GM12878 (cell line): ENCODE measurements at regions not wholly inside any gene's neighbourhood (a gene's known extent, or its start where the extent isn't known, plus 50 kb on each side); places are given as distances from the start of the nearest gene placed in this dataset.
"Not testable (repeated sequence)": the region's sequence is repeated elsewhere in the genome, so short reads cannot be mapped to it uniquely, and the experiment has no call there.

Source experiments
- ATAC-seq: fragments of 200-7000 bp; cut with Tn5 transposase; 3 replicates; pipeline ENCODE4 v1.9.1; 2020; ENCODE audit warnings: mild to moderate bottlenecking, moderate library complexity
- BruUV-seq: library from RNA; stranded (reverse); fragments of 400-500 nt; replicated peaks from 2 replicates; lab custom pipeline; 2021; lab: Mats Ljungman, UMichigan
- CTCF ChIA-PET: fragments of 300-600 bp; sonication (Branson Sonifier 250); formaldehyde crosslinking; extraction: SDS; loops from one replicate; lab custom pipeline; 2021; ENCODE audit warnings: inconsistent platforms; lab: Yijun Ruan, JAX
- POLR2A ChIA-PET: fragments of 350-600 bp; formaldehyde crosslinking; extraction: SDS; loops from one replicate; lab custom pipeline; 2021; ENCODE audit warnings: inconsistent platforms; lab: Charles Lee
- RAD21 ChIA-PET: fragments of 300-600 bp; sonication (Branson Sonifier 250); formaldehyde crosslinking; loops from one replicate; lab custom pipeline; 2023; ENCODE audit warnings: antibody characterized with exemption; ENCODE audit not compliant: unreplicated experiment; lab: Charles Lee
- SMC1A ChIA-PET: fragments of 300-600 bp; sonication (Branson Sonifier 250); formaldehyde crosslinking; loops from one replicate; lab custom pipeline; 2023; ENCODE audit not compliant: unreplicated experiment, uncharacterized antibody; lab: Charles Lee
- DNase-seq: peaks from one replicate; pipeline ENCODE4 v3.0.0-alpha.2; 2011; ENCODE audit warnings: low read depth, low spot score
- FAIRE-seq: peaks from 3 replicates; lab custom pipeline; 2011; peaks lifted over from hg19 to GRCh38; lab: Jason Lieb, UNC
- H2AFZ ChIP-seq: 2 replicates; pipeline ENCODE4 v1.6.0; 2011; ENCODE audit warnings: low read depth, low read length, control low read depth; ENCODE audit not compliant: control insufficient read depth
- H3K27ac ChIP-seq: 2 replicates; pipeline ENCODE4 v1.5.1; 2011; ENCODE audit warnings: control low read depth; ENCODE audit not compliant: control insufficient read depth, insufficient read depth
- H3K27me3 ChIP-seq, 2 experiments: replicated peaks in 1 of 2; 2 replicates each; pipeline versions ENCODE4 v1.6.0 to v1.6.1; 2011; ENCODE audit warnings: low read length in 1 of 2; ENCODE audit not compliant: control insufficient read depth in 2 of 2, insufficient read depth in 2 of 2
- H3K36me3 ChIP-seq, 2 experiments: 2 replicates each; pipeline ENCODE4 v1.5.1; 2011; ENCODE audit warnings: low read length in 1 of 2; ENCODE audit not compliant: control insufficient read depth in 2 of 2, insufficient read depth in 2 of 2
- H3K4me1 ChIP-seq: 2 replicates; pipeline ENCODE4 v1.6.1; 2011; ENCODE audit warnings: mild to moderate bottlenecking, low read length, moderate library complexity, mixed read lengths; ENCODE audit not compliant: control insufficient read depth, insufficient read depth
- H3K4me2 ChIP-seq: 2 replicates; pipeline ENCODE4 v1.6.0; 2011; ENCODE audit warnings: control low read depth; ENCODE audit not compliant: control insufficient read depth, insufficient read depth
- H3K4me3 ChIP-seq: fragments of 200-600 bp; sonication (generic); 2 replicates; pipeline ENCODE4 v1.5.1; 2016
- H3K79me2 ChIP-seq: 2 replicates; pipeline ENCODE4 v1.6.0; 2011; ENCODE audit warnings: low read length; ENCODE audit not compliant: control insufficient read depth, insufficient read depth
- H3K9ac ChIP-seq: 2 replicates; pipeline ENCODE4 v1.8.0; 2011; ENCODE audit warnings: low read length, control low read depth, mixed read lengths; ENCODE audit not compliant: control insufficient read depth, insufficient read depth
- H3K9me3 ChIP-seq: replicated peaks from 3 replicates; pipeline ENCODE4 v1.5.1; 2011; ENCODE audit warnings: mild to moderate bottlenecking, low read length; ENCODE audit not compliant: control insufficient read depth, insufficient read depth
- H4K20me1 ChIP-seq: 2 replicates; pipeline ENCODE4 v1.6.0; 2011; ENCODE audit not compliant: control insufficient read depth, insufficient read depth
- BACH1 ChIP-seq: fragments of 450-650 bp; IDR thresholded peaks from 2 replicates; pipeline ENCODE4 v1.6.1; 2017; ENCODE audit warnings: mild to moderate bottlenecking, borderline replicate concordance
- FOXK2 ChIP-seq: fragments of 450-650 bp; IDR thresholded peaks from 2 replicates; pipeline ENCODE4 v1.6.1; 2017; ENCODE audit warnings: mild to moderate bottlenecking, moderate library complexity
- HDAC6 ChIP-seq: fragments of 200-600 bp; sonication (generic); IDR thresholded peaks from one replicate; pipeline ENCODE4 v1.8.0; 2017; ENCODE audit warnings: antibody characterized with exemption; ENCODE audit not compliant: unreplicated experiment
- MEF2B ChIP-seq: fragments of 450-650 bp; IDR thresholded peaks from 2 replicates; pipeline ENCODE4 v1.6.1; 2018; ENCODE audit warnings: mild to moderate bottlenecking, moderate library complexity; ENCODE audit not compliant: partially characterized antibody, poor library complexity, severe bottlenecking
- NFYB ChIP-seq: IDR thresholded peaks from 2 replicates; pipeline ENCODE4 v1.6.1; 2011; ENCODE audit warnings: low read depth, mild to moderate bottlenecking, low read length, improper control_type of control experiment, moderate library complexity; ENCODE audit not compliant: insufficient read depth
- SMC3 ChIP-seq: IDR thresholded peaks from 2 replicates; pipeline ENCODE4 v1.6.1; 2011; ENCODE audit warnings: low read length, improper control_type of control experiment, borderline replicate concordance
- SUZ12 ChIP-seq: fragments of 200-600 bp; sonication (generic); IDR thresholded peaks from one replicate; pipeline ENCODE4 v1.6.1; 2018; ENCODE audit warnings: antibody characterized with exemption, mild to moderate bottlenecking; ENCODE audit not compliant: unreplicated experiment
- TAF1 ChIP-seq: IDR thresholded peaks from 2 replicates; pipeline ENCODE4 v1.6.1; 2011; ENCODE audit warnings: mild to moderate bottlenecking, low read depth, low read length, borderline replicate concordance
- TBL1XR1 ChIP-seq: IDR thresholded peaks from 2 replicates; pipeline ENCODE4 v1.6.1; 2012; ENCODE audit warnings: low read depth, low read length, improper control_type of control experiment
- TCF12 ChIP-seq: IDR thresholded peaks from 2 replicates; pipeline ENCODE4 v1.6.1; 2011; ENCODE audit warnings: low read depth, mild to moderate bottlenecking, low read length
- ZNF217 ChIP-seq: fragments of 450-650 bp; IDR thresholded peaks from 2 replicates; pipeline ENCODE4 v1.6.1; 2017; ENCODE audit warnings: antibody characterized with exemption, mild to moderate bottlenecking
- WGBS: methylation state at CpG from one replicate; pipeline ENCODE4 v1.1.6; 2016; ENCODE audit warnings: low lambda C conversion rate; ENCODE audit not compliant: insufficient replicate concordance, insufficient coverage; ENCODE audit errors: missing lambda C conversion rate; 5-methylcytosine and 5-hydroxymethylcytosine counted together
- in situ Hi-C: fragments of 300-500 bp; cut with MboI; formaldehyde crosslinking; loops from 9 replicates; pipeline ENCODE4 v1.14.3; 2018; ENCODE audit warnings: mixed read lengths
- intact Hi-C: fragments of 100-400 bp; cut with micrococcal nuclease; formaldehyde crosslinking; loops from one replicate; pipeline ENCODE4 v1.14.2; 2022; ENCODE audit not compliant: unreplicated experiment
- TF ChIP-seq, protein P1 (sequence below): fragments of 150-350 bp; IDR thresholded peaks from 2 replicates; pipeline ENCODE4 v1.6.1; 2014; ENCODE audit warnings: mild to moderate bottlenecking, low read depth, low read length

DNA sequence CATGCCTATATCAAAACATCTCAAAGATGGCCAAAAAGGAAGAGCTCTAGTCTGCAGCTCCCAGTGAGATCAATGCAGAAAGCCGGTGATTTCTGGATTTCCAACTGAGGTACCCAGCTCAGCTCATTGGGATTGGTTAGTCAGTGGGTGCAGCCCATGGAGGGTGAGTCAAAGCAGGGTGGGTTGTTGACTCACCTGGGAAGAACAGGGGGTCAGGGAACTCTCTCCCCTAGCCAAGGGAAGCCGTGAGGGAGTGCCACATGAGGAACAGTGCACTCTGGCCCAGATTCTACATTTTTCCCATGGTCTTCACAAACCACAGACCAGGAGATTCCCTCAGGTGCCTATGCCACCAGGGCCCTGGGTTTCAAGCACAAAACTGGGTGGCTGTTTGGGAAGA is 57.3 kb upstream of the FGF16 start (continued):
- TF ChIP-seq MEF2B = no peak
- TF ChIP-seq BACH1 = no peak
- no peak for TF ChIP-seq FOXK2
- no peak for TF ChIP-seq TBL1XR1
- no peak for TF ChIP-seq TAF1
- no peak for TF ChIP-seq SMC3

DNA sequence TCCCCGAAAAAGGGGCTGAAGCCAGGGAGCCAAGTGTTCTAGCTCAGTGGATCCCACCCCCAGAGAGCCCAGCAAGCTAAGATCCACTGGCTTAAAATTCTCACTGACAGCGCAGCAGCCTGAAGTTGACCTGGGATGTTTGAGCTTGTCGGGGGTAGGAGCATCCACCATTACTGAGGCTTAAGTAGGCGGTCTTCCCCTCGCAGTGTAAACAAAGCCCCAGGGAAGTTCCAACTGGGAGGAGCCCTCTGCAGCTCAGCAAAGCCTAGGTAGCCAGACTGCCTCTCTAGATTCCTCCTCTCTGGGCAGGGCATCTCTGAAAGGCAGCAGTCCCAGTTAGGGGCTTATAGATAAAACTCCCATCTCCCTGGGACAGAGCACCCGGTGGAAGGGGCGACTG is 56.8 kb upstream of the FGF16 start:
- intact Hi-C loops, H3K79me2 ChIP-seq, H3K9me3 ChIP-seq, ATAC-seq, POLR2A ChIA-PET, H3K4me1 ChIP-seq, H3K4me2 ChIP-seq, H3K9ac ChIP-seq, H3K27ac ChIP-seq, in situ Hi-C loops, H3K27me3 ChIP-seq, DNase-seq, H4K20me1 ChIP-seq, FAIRE-seq, H3K4me3 ChIP-seq, H2AFZ ChIP-seq, BruUV-seq, RAD21 ChIA-PET, SMC1A ChIA-PET, H3K36me3 ChIP-seq: not testable (repeated sequence)
- 48% methylated on average over 7 of the region's 7 CpGs for WGBS
- CTCF ChIA-PET = interaction anchor here (1.0 kb wide), 1 partner anchor 17 kb away, joined by 3 read pairs; no protein-coding TSS in a partner anchor

DNA sequence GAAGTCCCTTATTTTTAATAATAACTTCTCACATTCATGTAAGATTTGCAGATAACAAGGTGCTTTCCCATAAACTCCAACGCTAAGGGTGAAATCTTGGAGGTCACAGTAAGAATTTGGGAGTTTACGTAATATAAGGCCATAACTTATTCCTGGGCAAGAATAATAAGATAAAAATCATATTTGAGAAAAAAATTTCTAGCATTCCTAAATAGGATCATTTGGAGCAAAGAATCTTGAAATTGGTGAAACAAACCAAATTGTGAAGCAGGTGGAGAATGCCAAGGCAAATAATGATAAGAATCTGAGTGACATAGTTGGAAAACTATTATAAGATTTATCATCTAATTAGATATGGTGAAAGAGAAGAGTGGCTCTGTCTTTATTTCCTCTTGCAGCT is 50.4 kb upstream of the FGF16 start:
- DNase-seq = no peak
- ATAC-seq = no peak
- in situ Hi-C loops = no loop called here
- RAD21 ChIA-PET = no interaction called here
- CTCF ChIA-PET = no interaction called here
- Histone ChIP-seq H3K27ac (no peak overlapping the region), H3K4me1 (no peaks in the 10 kb centered on the region), H3K9me3 (no peaks in the 10 kb centered on the region), H2AFZ (no peak overlapping the region), H4K20me1 (no peaks in the 10 kb centered on the region), H3K79me2 (no peaks in the 10 kb centered on the region), H3K4me2 (no peak overlapping the region), H3K27me3 (no peaks in the 10 kb centered on the region), H3K36me3 (no peaks in the 10 kb centered on the region), H3K4me3 (no peak overlapping the region), H3K9ac (no peak overlapping the region)
- FAIRE-seq = no peak
- BruUV-seq = no TSS peak
- WGBS = 76% methylated on average over 2 of the region's 2 CpGs
- SMC1A ChIA-PET = no interaction called here
- intact Hi-C loops = no loop called here
- POLR2A ChIA-PET = no interaction called here
- no peak for TF ChIP-seq HDAC6
- TF ChIP-seq NFYB = no peak
- no peak for TF ChIP-seq TCF12
- TF ChIP-seq SUZ12 = no peak
- TF ChIP-seq, protein P1, sequence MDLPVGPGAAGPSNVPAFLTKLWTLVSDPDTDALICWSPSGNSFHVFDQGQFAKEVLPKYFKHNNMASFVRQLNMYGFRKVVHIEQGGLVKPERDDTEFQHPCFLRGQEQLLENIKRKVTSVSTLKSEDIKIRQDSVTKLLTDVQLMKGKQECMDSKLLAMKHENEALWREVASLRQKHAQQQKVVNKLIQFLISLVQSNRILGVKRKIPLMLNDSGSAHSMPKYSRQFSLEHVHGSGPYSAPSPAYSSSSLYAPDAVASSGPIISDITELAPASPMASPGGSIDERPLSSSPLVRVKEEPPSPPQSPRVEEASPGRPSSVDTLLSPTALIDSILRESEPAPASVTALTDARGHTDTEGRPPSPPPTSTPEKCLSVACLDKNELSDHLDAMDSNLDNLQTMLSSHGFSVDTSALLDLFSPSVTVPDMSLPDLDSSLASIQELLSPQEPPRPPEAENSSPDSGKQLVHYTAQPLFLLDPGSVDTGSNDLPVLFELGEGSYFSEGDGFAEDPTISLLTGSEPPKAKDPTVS = no peak
- TF ChIP-seq ZNF217 = no peak
